GM19239 (cell line): ENCODE measurements at regions not wholly inside any gene's neighbourhood (a gene's known extent, or its start where the extent isn't known, plus 50 kb on each side); places are given as distances from the start of the nearest gene placed in this dataset.

ENCODE experiments used
- DNase-seq: peaks from one replicate; pipeline ENCODE4 v3.0.0; 2011; ENCODE audit warnings: low spot score; ENCODE audit not compliant: insufficient read length
- FAIRE-seq: peaks from 2 replicates; lab custom pipeline; 2011; peaks lifted over from hg19 to GRCh38; lab: Jason Lieb, UNC

GRCh38 chr7:18196638-18197037 lies 169.0 kb upstream of the PRPS1L1 start:
- DNase-seq (no peak), FAIRE-seq (no peak)

GRCh38 chr7:18198868-18199267 lies 171.2 kb upstream of the PRPS1L1 start:
- FAIRE-seq (no peak), DNase-seq (no peak)

- DNase-seq (no peak), FAIRE-seq (no peak)
These were observed 172.6 kb upstream of the PRPS1L1 start for GRCh38 chr7:18200266-18200665.

GRCh38 chr7:18200855-18201254 lies 173.2 kb upstream of the PRPS1L1 start:
- FAIRE-seq = no peak
- no peak for DNase-seq

GRCh38 chr7:18201350-18201749 lies 173.7 kb upstream of the PRPS1L1 start:
- no peak for FAIRE-seq
- DNase-seq = no peak

GRCh38 chr7:18202315-18203045 lies 174.8 kb upstream of the PRPS1L1 start:
- FAIRE-seq (no peak), DNase-seq (no peak)

GRCh38 chr7:18206331-18206730 lies 178.7 kb upstream of the PRPS1L1 start:
- no peak for FAIRE-seq
- no peak for DNase-seq

GRCh38 chr7:18208921-18209320 lies 181.3 kb upstream of the PRPS1L1 start:
- DNase-seq (no peak), FAIRE-seq (no peak)

GRCh38 chr7:18210377-18210776 lies 182.7 kb upstream of the PRPS1L1 start:
- DNase-seq = no peak
- FAIRE-seq = no peak

- FAIRE-seq (no peak), DNase-seq (no peak)
These were observed 183.1 kb upstream of the PRPS1L1 start for GRCh38 chr7:18210788-18211187.

GRCh38 chr7:18212308-18212707 lies 184.7 kb upstream of the PRPS1L1 start:
- FAIRE-seq = no peak
- no peak for DNase-seq

GRCh38 chr7:18212758-18213157 lies 185.1 kb upstream of the PRPS1L1 start:
- DNase-seq (no peak), FAIRE-seq (no peak)

GRCh38 chr7:18213652-18214051 lies 186.0 kb upstream of the PRPS1L1 start:
- no peak for FAIRE-seq

GRCh38 chr7:18216270-18216669 lies 188.6 kb upstream of the PRPS1L1 start:
- FAIRE-seq (no peak), DNase-seq (no peak)

More at GRCh38 chr7:18213652-18214051, 186.0 kb upstream of the PRPS1L1 start:
- no peak for DNase-seq

GRCh38 chr7:18221377-18222293 lies 194.0 kb upstream of the PRPS1L1 start:
- DNase-seq (no peak), FAIRE-seq (no peak)

- DNase-seq (no peak), FAIRE-seq (no peak)
These were observed 195.0 kb upstream of the PRPS1L1 start for GRCh38 chr7:18222636-18223035.

GRCh38 chr7:18224138-18224537 lies 196.5 kb upstream of the PRPS1L1 start:
- FAIRE-seq (peak; percentile 35), DNase-seq (no peak)

GRCh38 chr7:18225067-18225466 lies 197.4 kb upstream of the PRPS1L1 start:
- DNase-seq (no peak), FAIRE-seq (no peak)

GRCh38 chr7:18226598-18226997 lies 199.0 kb upstream of the PRPS1L1 start:
- no peak for FAIRE-seq
- DNase-seq = no peak

GRCh38 chr7:18228686-18229085 lies 201.0 kb upstream of the PRPS1L1 start:
- DNase-seq (no peak), FAIRE-seq (no peak)

- no peak for DNase-seq
- no peak for FAIRE-seq
These were observed 202.6 kb upstream of the PRPS1L1 start for GRCh38 chr7:18230271-18230670.
